GM21381 (cell line): ENCODE measurements at regions not wholly inside any gene's neighbourhood (a gene's known extent, or its start where the extent isn't known, plus 50 kb on each side); places are given as distances from the start of the nearest gene placed in this dataset.

Experiments used
- ATAC-seq: cut with Tn5 transposase; IDR thresholded peaks from one replicate; pipeline ENCODE4 v1.9.1; 2021; ENCODE audit warnings: mild to moderate bottlenecking, moderate library complexity; ENCODE audit not compliant: unreplicated experiment

GRCh38 chr7:41198502-41198901, 504.4 kb downstream of the INHBA start:
- no peak for ATAC-seq

- no peak for ATAC-seq
Observed at GRCh38 chr7:41197769-41198168, 505.1 kb downstream of the INHBA start.

GRCh38 chr7:41193738-41194282, 509.1 kb downstream of the INHBA start:
- ATAC-seq, result no peak

GRCh38 chr7:41190581-41190980, 512.3 kb downstream of the INHBA start:
- ATAC-seq, result no peak

- ATAC-seq, result no peak
Observed at GRCh38 chr7:41189866-41190265, 513.0 kb downstream of the INHBA start.

- ATAC-seq, result no peak
Observed at GRCh38 chr7:41188163-41189130, 514.4 kb downstream of the INHBA start.

- no peak for ATAC-seq
Observed at GRCh38 chr7:41187322-41187721, 515.6 kb downstream of the INHBA start.

GRCh38 chr7:41185851-41186250, 517.0 kb downstream of the INHBA start:
- no peak for ATAC-seq

- no peak for ATAC-seq
Observed at GRCh38 chr7:41183741-41184140, 519.1 kb downstream of the INHBA start.

- no peak for ATAC-seq
Observed at GRCh38 chr7:41182782-41183181, 520.1 kb downstream of the INHBA start.

- no peak for ATAC-seq
Observed at GRCh38 chr7:41175435-41175834, 527.5 kb downstream of the INHBA start.

- ATAC-seq, result no peak
Observed at GRCh38 chr7:41174521-41174920, 528.4 kb downstream of the INHBA start.

GRCh38 chr7:41170466-41170865, 532.4 kb downstream of the INHBA start:
- no peak for ATAC-seq

- ATAC-seq, result no peak
Observed at GRCh38 chr7:41169317-41169716, 533.6 kb downstream of the INHBA start.

- no peak for ATAC-seq
Observed at GRCh38 chr7:41167836-41168235, 535.1 kb downstream of the INHBA start.

- ATAC-seq, result no peak
Observed at GRCh38 chr7:41164440-41164839, 538.5 kb downstream of the INHBA start.

- ATAC-seq, result no peak
Observed at GRCh38 chr7:41163991-41164390, 538.9 kb downstream of the INHBA start.

- ATAC-seq, result no peak
Observed at GRCh38 chr7:41162612-41163011, 540.3 kb downstream of the INHBA start.

- ATAC-seq, result no peak
Observed at GRCh38 chr7:41161041-41161587, 541.8 kb downstream of the INHBA start.

GRCh38 chr7:41156268-41156667, 546.6 kb downstream of the INHBA start:
- no peak for ATAC-seq

- no peak for ATAC-seq
Observed at GRCh38 chr7:41153268-41153667, 549.6 kb downstream of the INHBA start.

- ATAC-seq, result no peak
Observed at GRCh38 chr7:41152179-41152678, 550.7 kb downstream of the INHBA start.
